ENCODE measurements at regions not wholly inside any gene's neighbourhood (a gene's known extent, or its start where the extent isn't known, plus 50 kb on each side); places are given as distances from the start of the nearest gene placed in this dataset.

GRCh38 chr6:37551002-37551401, 51.3 kb upstream of the CCDC167 start:
- Mint-ChIP-seq H3K27ac (no peak overlapping the region), H3K4me3 (no peak overlapping the region), H3K4me1 (peaks cover 29% of the 10 kb centered on the region), H3K27me3 (no peaks in the 10 kb centered on the region), H3K9me3 (no peaks in the 10 kb centered on the region), H3K36me3 (ENCODE audit: low read depth) (no peaks in the 10 kb centered on the region)
- DNase-seq, result no peak
- intact Hi-C loops (cut with micrococcal nuclease), result loop anchor here (5.0 kb wide), 1 partner anchor 119 kb away; the partner anchor contains the start of gene CMTR1

- intact Hi-C loops (cut with micrococcal nuclease), result loop anchor here (5.0 kb wide), 1 partner anchor 118 kb away; the partner anchor contains the start of gene CMTR1
- no peaks in the 10 kb centered on the region for H3K27me3 Mint-ChIP-seq
- H3K4me1 Mint-ChIP-seq, result peaks cover 27% of the 10 kb centered on the region
- H3K9me3 Mint-ChIP-seq, result no peaks in the 10 kb centered on the region
- no peak overlapping the region for H3K4me3 Mint-ChIP-seq
- H3K27ac Mint-ChIP-seq, result no peak overlapping the region
- DNase-seq, result no peak
- no peaks in the 10 kb centered on the region for H3K36me3 Mint-ChIP-seq (ENCODE audit: low read depth)
Measured at GRCh38 chr6:37550191-37550831, 50.6 kb upstream of the CCDC167 start.

GRCh38 chr6:37549558-37549957, 49.9 kb upstream of the CCDC167 start:
- Mint-ChIP-seq H3K9me3 (no peaks in the 10 kb centered on the region), H3K4me1 (peaks cover 28% of the 10 kb centered on the region), H3K4me3 (no peak overlapping the region), H3K27ac (no peak overlapping the region), H3K27me3 (no peaks in the 10 kb centered on the region), H3K36me3 (ENCODE audit: low read depth) (no peaks in the 10 kb centered on the region)
- no peak for DNase-seq
- intact Hi-C loops (cut with micrococcal nuclease), result no loop called here
